Left ventricle myocardium superior (tissue), 1 donor: ENCODE measurements at regions not wholly inside any gene's neighbourhood (a gene's known extent, or its start where the extent isn't known, plus 50 kb on each side); places are given as distances from the start of the nearest gene placed in this dataset.

ENCODE experiments used
- ATAC-seq: fragments of 200-7000 bp; cut with Tn5 transposase; one replicate; pipeline ENCODE4 v1.9.1; 2020; ENCODE audit warnings: mild to moderate bottlenecking, moderate library complexity
- DNase-seq: peaks from one replicate; pipeline ENCODE4 v3.0.0-alpha.2; 2020
- intact Hi-C: fragments of 100-400 bp; cut with micrococcal nuclease; formaldehyde crosslinking; loops from one replicate; pipeline ENCODE4 v1.11.0; 2022
- donor health status: DM: no; HTN: yes; CAD: no; lungs with severe emphysema.

DNA sequence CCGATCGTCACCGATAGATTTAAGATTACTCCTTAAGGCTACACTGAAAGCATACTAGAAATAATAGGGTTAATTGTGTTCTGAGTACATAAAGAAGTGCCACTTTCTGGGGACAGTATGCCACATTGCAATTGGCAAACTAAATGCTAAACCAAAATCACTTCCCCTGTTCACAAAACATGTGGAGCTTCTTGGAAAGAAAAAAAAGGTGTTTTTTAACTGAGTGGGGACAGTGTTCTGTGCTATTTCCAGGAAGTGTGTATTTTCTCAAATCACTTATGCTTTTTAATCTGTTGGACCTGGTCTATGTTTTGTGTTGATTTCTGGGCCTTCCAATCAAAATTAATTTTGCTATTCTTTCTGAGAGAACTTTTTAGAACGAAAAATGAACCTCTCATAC, 149.3 kb upstream of the MPDZ start:
- intact Hi-C loops: loop anchor here (10.0 kb wide), 2 partner anchors 926 to 976 kb away; no protein-coding TSS in a partner anchor
- DNase-seq (no peak), ATAC-seq (no peak)

DNA sequence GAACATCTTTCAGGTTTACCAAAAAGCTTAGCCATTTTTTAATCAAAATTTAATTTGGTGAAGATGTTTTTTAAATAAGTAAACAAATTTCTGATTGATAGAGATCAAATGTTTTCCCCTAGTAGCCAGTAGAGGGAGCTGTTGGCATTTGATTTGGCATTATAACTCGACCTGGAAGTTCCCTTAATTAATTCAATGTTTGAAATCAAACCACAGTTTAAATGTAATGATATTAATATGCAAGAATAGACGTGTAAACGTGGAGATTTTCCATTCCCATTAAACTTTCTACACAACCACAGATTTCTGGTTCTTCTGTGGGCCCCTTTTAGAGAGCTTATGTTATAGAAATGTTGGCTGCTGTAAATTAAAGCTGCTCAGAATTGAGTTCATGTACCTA, 148.1 kb upstream of the MPDZ start:
- ATAC-seq: peak; percentile 59
- DNase-seq: no peak
- intact Hi-C loops: loop anchor here (10.0 kb wide), 2 partner anchors 927 to 977 kb away; no protein-coding TSS in a partner anchor

DNA sequence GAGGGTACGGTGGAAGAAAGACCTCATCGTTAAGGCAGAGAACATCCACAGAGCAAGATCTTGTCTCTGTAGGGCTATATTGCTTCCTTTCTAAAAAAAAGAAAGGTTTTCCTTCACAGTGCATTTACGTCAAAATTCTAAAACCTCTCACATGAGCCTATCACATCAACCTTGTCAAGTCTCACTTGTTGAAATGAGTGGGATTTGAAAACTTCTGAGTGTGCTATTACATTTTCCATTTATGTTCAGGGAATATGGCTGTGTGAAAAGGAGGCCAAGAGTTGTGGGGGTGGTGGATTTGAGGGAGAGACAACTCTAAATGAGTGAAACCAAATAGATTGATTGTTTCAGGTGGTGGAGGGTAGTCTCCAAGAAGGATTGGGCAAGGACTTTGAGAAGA, 147.1 kb upstream of the MPDZ start:
- DNase-seq: no peak
- no peak for ATAC-seq
- intact Hi-C loops: loop anchor here (10.0 kb wide), 2 partner anchors 928 to 978 kb away; no protein-coding TSS in a partner anchor

DNA sequence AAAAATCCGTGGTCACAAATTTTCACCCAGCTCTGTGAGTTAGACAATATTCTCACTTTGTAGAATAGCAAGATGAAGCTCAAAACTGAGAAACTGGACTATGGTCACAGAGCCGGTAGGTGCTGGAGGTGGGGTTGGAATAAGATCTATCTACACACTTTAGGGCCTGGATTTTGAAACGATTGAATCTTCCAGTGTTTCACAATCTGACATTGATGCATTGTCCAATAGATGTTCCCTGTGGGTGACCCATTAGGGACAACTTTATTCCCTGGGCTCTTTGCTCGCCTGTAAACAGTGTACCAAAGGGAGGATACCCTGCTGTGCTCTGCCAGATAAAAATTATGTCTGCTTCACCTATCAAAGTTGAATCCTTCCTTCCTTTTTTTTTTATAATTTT, 145.4 kb upstream of the MPDZ start:
- ATAC-seq (no peak), DNase-seq (no peak)
- intact Hi-C loops: loop anchor here (10.0 kb wide), 2 partner anchors 930 to 980 kb away; no protein-coding TSS in a partner anchor

DNA sequence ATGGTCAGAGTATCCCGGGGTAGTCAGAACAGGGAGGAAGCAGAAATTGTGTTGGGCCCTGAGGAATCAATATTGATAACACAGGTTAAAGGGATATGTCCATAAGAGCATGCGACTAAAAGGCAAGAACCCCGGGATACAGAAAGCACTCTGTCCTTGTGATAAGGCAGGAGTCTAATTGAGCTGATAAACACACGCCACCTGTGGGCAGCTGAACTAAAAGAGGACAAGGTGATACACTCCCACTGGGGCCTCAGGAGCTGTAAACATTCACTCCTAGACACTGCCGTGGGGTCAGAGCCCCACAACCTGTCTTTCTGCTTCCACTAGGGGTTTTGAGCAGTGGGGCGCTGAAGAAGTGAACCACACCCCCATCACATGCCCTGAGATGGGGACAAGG, 144.7 kb upstream of the MPDZ start:
- DNase-seq: no peak
- ATAC-seq: no peak
- intact Hi-C loops: loop anchor here (10.0 kb wide), 2 partner anchors 931 to 981 kb away; no protein-coding TSS in a partner anchor

DNA sequence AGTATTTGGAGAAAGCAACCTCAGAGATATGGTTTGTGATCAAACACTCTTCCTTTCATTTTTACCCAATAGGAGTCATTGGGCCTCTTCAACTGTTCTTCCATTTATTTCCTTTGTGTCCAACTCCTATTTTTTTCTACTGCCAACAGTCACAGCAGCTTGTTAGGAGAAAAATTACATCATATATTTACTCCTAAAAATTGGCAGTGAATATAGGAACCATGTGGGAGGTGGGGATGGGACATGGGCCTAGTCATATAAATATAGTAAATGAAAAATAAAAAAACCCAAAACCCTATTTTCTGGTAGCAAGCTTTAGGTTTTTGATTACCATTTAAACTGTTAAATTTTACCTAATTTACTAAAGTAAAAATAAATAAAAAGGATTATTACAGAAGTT, 134.9 kb upstream of the MPDZ start:
- intact Hi-C loops: no loop called here
- ATAC-seq (no peak), DNase-seq (no peak)

DNA sequence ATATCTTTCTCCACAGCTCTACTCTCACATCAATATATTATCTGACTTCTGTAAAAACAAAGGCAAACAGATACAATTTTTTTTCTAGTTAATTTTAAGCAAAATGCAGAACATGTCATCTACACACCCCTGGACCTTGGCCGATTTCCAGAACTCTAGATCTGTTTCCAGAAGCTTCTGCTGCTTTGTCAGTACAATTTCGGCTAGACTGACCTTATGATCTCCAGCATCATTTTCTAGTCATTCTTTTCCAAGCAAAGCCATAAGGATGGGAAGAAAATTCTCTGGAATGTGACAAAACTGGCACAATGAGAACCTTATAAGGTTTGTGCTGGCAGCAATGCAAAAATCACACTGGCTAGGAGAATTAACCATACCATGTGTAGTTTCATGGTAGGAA, 132.8 kb upstream of the MPDZ start:
- intact Hi-C loops: no loop called here
- ATAC-seq: peak; percentile 33
- DNase-seq: no peak

DNA sequence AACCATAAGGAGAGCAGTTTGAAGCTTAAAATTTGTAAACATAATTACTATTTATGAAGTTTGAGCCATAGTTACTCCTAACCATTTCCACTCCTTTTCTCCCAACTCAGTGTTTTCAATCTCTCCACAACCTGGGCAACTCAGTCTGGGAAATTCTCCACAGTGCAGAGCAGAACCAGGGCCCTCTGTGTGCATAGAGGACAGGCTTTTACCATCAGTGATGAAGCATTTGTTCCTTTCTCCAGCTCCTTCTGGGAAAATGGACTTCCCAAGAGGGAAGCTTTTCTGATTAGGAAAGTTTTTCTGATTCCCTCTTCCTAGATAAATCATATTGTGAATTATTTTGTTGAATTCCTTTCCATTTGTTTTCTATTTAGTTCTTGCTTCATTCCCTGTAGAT, 132.3 kb upstream of the MPDZ start:
- peak; percentile 76 for ATAC-seq
- intact Hi-C loops: no loop called here

DNA sequence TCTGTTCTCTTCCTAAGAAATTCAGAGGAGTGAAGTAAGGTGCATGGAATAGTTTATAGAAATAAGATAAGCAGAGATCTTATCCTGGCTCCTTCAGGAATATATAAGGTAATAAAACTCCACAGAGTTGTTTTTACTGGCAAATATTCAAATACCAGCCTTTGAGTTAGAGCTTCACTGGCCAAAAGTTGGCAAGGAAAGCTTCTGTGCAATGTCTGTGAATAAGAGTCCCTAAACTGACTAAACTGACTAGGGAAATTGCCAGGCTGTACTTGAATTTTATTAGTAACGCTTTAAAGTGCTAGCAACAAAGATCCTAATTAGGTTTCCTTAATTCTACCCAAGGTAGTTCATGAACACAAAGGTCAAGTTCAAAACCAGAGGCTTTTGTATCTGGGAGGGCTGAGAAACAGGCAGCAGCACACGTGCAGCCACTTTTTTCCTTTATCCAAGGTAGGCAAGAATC, 131.1 kb upstream of the MPDZ start:
- intact Hi-C loops: no loop called here
- no peak for ATAC-seq

More for the DNA sequence above, 132.3 kb upstream of the MPDZ start:
- DNase-seq: no peak

DNA sequence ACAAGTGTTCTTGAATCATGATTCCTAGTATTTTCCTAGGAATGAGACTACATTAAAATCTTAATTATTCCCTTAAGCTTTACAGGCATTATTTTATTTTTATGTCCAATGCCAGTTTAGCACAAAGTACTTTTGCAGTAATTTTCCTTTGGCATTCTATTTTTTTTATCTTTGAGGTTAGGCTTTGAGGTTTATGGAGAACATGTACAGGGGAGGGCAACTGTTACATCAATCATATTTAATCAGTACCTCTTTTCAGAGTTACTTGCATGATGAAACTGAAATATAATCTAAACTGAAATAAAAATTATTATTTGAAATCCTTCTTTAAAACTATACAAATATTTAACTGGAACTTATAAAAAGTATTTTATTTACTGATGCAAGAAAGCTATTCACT, 118.2 kb upstream of the MPDZ start:
- intact Hi-C loops: no loop called here
- no peak for ATAC-seq
- DNase-seq: no peak

More for the DNA sequence above, 131.1 kb upstream of the MPDZ start:
- no peak for DNase-seq

DNA sequence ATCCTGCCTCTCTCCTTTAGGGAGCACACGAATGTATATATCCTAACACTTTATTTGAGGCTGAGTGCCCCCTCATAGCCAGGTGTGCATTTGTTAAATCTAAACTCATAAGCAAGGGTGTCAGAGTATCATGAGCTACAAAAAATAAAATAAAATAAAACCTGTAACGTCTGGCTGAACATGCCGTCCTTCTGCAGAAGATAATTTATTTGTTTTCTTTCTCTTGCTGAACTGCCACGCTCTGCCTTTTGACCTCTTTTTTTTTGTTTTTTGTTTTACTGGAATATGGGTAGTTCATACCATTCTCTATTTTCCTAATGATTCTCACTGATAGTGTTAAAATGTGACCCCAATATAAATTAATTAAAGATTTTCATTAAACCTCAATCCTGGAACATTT, 117.7 kb upstream of the MPDZ start:
- no peak for ATAC-seq
- no peak for DNase-seq
- intact Hi-C loops: no loop called here

DNA sequence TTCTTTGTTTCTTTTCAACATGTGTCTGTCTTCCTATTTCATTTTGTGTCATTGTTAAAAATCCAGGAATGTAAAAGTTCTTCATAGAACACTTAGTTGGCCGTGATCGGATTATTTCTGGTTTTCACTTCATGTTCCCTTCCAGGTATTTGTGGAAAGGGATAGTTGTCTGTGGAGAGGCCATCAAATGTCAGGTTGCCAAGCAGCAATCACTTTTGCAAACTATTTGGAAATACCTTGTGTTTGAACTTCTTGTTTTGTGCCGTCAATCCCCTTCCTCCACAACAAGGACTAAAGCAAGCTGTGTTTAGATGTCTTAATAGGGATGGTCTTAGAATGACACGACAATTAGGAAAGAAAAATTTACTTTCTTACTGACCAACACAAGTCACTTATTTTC, 116.9 kb upstream of the MPDZ start:
- ATAC-seq: no peak
- no peak for DNase-seq
- intact Hi-C loops: no loop called here

DNA sequence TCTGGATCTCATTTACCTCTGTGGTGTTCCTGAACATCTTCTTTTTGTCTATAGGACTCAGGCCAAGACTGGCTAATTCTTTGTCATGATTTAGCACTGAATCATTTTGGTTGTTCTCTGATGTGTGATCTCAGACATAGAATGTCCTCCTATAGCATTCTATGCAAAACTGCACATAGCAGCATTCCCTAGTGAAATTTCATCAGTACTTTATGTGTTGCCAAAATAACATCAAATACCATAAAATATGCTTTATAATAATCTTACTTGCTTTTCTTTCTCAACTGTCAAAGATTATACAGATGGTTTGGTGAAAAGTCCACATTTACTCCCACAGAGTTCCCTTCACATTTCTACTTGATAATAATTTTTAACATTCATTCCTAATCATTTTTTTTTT, 115.7 kb upstream of the MPDZ start:
- DNase-seq (no peak), ATAC-seq (no peak)
- intact Hi-C loops: no loop called here

DNA sequence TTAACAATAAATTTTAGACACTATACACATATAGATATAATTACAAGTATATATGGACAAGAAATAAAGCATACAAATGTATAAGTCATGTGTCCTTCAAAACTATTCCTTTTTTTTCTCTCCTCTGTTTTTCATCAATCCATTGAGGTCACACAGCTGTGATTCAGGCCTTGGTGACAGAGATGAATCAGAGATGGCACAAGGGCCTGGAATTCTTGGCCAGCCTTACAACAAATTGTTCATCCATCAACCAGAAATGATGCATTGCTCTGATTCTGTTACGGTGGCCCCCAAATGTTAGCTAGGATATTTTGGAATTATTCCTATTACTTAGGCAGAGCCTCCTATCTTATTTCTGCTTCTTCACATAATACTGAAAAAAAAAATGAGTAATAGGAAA, 108.7 kb upstream of the MPDZ start:
- peak; percentile 70 for ATAC-seq
- intact Hi-C loops: no loop called here
- DNase-seq: no peak

DNA sequence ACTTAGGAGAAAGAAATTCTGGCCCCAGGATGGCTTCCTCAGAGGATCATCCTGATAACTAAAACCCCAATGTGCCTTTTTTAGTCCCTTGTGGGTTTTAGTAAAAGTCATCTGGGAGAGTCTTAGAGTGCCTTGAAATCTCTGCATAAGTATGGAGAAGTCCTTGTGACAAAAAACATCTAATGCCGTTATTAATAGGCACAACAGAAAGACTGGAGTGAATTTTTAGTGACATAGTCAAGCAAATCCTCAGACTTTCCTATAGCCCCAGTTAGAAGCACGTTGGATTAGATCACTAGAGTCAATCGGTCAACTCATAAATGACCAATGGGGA, 108.2 kb upstream of the MPDZ start:
- DNase-seq (no peak), ATAC-seq (no peak)
- intact Hi-C loops: no loop called here

DNA sequence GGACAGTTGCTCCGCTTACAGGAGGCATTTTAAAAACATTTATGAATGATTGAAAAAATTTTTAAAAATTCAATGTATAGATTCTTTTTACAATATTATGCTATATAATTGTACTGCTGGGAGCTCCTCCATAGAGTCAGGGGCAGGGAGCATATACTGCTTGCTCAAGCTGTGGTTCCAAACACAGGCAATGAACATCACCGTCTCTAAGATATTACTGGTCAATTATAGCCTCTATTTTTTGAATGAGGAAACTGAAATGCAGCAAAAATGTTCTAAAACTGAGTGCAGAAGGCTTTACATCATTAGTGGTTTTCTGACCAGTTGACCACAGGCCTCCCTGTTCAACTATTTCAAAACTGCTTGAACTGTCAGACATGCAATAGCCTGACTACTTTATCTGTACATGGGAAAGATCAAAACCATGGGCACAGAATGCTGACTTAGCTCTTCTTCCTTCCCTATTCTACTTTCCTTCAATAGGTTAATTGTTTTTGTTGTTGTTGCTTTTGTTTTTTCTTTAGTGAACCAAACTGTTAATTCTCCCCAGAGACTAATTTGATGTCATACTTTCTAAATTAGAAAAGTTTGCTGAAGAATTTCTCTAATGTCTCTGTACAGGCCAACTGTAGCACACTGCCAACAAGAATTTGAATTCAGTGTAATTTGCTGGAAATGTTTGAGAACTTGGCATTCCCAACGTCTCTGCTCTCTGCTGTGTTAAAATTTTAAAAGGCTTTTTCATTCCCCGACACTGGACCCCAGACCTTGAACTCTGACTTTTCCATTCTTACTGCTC, 107.6 kb upstream of the MPDZ start:
- ATAC-seq: peak; percentile 84
- DNase-seq: no peak
- intact Hi-C loops: no loop called here

DNA sequence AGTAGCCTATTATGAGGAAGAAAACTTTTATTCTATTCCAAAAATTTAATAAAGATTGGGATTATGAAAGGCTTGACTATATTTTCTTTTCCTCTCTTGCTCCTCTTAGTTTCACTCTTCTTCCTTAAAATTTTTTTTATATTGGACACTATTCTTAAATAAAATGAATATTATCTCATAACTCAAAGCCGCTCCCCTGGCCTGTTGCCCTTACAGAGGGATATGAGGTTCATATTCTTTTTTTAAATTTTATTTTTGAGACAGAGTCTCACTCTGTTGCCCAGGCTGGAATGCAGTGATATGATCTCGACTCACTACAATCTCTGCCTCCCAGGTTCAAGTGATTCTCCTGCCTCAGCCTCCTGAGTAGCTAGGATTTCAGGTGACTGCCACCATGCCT, 106.8 kb upstream of the MPDZ start:
- intact Hi-C loops: no loop called here
- ATAC-seq: no peak
- peak; percentile 31 for DNase-seq

DNA sequence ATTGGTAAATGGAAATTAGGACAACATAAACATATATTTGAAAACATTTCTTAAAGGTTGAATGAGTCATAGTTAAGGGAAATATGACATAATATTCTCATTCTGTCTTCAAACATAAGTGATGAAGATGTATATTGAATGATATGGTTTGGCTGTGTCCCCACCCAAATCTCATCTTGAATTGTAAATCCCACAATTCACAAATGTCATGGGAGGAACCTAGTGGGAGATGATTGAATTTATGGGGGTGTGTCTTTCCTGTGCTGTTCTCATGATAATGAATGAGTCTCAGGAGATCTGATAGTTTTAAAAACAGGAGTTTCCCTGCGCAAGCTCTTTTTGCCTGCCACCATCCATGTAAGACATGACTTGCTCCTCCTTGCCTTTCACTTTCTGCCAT, 104.4 kb upstream of the MPDZ start:
- intact Hi-C loops: no loop called here
- no peak for ATAC-seq
- DNase-seq: no peak

DNA sequence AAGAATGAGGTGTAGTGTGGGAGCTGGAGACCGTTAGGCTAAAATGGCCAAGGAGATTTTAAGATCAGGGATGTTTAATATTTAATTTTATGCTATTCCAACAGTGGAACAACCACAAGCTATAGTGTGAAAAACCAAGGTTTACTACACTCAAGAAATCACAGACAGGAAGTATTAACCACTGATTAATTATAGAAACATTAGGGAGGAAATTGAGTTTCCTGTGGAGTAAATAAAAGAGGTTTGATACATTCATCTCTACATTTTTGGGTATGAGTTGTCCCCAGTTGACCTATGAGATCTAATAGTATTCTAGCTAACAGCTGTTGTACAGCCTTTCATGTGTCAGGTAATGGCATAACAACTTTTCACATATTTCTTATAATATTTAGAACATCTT, 103.7 kb upstream of the MPDZ start:
- DNase-seq (no peak), ATAC-seq (no peak)
- intact Hi-C loops: no loop called here

DNA sequence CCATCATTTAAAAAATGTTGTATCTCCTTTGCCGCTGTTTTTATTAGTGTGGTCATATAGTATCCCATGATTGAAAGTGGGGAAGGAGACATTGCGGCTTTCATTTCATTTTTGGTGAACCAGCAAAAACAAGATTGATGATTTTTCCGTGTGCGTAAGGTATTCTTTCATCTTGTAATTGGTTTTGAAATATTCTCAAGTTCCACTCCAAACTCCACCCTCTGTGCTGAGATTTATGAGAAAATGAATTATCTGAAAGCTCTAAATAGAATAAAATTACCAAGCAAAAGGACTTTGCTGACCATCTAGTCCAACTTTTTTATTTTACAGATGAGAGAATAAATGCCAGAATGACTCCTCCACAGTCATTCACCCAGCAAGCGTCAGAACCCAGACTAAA, 103.1 kb upstream of the MPDZ start:
- intact Hi-C loops: no loop called here
- ATAC-seq: no peak
- no peak for DNase-seq

DNA sequence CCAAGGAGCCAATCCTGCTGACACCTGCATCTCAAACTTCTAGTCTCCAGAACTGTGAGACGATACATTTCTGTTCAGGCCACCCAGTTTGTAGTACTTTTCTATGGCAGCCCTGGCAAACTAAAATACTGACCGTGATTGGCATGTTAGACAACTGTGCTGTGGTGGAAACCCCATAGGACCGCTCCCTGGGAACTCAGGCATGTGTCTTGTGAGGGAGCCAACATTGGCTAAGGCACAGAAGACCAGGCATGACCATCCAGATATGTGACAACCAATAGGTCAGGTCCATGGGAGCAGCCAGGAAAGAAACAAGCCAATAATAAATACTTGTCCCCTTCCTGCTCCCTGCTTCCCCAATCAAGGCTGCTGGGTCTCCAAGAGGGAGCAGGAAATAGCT, 101.4 kb upstream of the MPDZ start:
- intact Hi-C loops: no loop called here
- ATAC-seq (no peak), DNase-seq (no peak)
